ENCODE measurements at regions not wholly inside any gene's neighbourhood (a gene's known extent, or its start where the extent isn't known, plus 50 kb on each side); places are given as distances from the start of the nearest gene placed in this dataset.

DNA sequence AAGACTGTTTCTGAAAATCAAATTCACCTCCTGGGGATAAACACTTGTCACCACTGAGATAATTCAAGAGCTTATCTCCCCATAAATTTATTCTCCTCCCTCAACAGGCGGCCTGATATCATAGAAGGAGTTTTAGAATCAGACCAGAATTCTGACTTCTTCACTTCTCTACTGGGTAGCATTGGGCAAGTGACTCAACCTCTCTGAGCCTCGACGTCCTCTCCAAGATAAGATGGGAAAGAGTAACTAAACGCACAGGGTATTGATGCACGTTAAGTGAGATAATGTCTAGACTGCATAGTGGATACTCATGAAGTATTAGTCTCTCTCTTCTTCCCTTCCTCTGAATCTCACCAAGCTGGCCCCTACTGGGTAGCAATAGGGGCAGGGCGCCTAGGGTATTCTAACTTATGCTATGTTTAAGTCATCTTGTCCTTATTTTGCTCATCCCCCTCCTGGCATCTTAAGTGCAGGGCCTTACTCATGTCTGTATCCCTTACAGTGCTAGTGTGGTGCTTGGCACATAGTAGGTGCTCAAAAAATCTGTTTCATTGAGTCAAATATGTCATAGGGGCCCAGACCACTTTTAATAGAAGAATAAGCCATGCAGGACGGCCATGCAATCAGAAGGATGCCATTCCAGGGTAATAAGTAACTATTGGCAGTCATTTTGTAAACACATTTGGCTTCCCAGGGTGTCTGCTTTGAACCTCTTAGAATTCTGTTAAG is 476.4 kb upstream of the CCL2 start:
- DNase-seq (ENCODE audit: low spot score), result no peak

DNA sequence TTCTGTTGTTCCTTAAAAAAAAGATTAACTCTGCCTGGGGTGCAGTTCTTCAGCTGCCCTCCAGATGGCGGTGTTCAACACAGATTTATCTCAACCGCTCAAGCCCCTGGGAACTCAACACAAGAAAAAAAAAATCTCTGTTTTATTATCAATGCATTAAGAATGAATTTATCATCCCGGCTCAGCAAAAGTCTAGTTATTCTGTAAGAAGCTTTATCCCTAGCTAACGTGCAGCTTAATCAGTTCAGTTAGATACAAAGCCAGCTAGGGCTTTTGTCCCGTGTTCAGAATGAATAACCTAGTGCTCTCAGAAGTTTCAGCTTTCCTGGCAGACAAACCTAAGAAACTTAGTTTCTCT is 475.9 kb upstream of the CCL2 start:
- no peak for DNase-seq (ENCODE audit: low spot score)

DNA sequence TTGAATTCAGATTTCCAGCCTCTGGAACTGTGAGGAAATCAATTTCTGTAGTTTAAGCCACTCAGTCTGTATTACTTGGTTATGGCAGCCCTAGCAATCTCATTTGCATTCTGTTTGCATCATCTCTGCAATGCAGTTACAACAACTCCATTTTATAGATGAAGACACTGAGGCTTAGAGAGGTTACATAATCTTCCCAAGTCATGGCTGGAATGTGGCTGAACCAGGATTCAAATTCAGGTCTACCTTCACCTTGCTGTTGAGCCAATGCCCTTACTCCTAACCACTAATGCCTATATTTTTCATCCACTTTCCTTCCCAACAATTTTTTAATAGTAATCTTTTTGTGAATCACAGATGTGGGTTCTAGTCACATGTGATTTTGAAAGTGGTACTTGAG is 469.8 kb upstream of the CCL2 start:
- DNase-seq (ENCODE audit: low spot score), result no peak

DNA sequence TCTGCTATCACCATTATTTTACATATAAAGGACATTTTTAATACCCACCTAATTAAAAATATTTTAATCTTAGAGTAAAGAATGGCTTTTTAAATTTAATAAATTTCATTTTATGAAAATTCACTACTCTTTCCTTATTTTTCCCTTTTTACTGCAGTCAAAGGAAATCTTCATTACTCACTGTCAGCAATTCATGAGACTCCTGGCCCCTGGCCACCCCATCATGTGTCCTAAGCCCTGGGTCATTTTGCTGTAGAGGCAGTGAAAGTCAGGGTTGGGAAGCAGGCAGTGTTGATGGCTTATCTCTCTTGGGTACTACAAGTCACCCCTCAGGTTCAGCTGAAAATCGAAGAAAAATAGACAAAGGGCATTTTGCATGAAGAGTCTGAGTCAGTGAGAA is 468.6 kb upstream of the CCL2 start:
- DNase-seq (ENCODE audit: low spot score), result no peak

- no peak for DNase-seq (ENCODE audit: low spot score)
Measured at GRCh38 chr17:33789658-33790057, 465.4 kb upstream of the CCL2 start.

DNA sequence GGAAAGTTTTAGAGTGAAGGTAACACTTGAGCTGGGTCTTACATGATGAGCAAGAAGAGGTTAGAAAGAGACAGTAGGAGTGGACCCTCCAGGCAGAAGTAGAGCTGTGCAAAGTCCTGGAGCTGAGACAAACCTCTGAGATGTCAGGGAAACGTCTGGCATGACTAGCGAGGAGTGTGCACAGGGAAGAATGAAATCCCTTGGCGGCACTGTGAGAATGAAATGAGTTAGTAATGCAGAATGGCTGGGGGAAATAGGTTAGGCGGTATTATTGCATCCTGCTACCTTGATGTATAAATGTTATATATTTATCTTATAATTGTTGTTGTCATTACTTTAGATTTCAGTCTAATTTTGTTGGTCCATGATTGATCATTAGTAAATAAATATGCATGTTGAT is 457.9 kb upstream of the CCL2 start:
- no peak for DNase-seq (ENCODE audit: low spot score)

GRCh38 chr17:33798308-33798707 is 456.8 kb upstream of the CCL2 start:
- DNase-seq (ENCODE audit: low spot score), result no peak

DNA sequence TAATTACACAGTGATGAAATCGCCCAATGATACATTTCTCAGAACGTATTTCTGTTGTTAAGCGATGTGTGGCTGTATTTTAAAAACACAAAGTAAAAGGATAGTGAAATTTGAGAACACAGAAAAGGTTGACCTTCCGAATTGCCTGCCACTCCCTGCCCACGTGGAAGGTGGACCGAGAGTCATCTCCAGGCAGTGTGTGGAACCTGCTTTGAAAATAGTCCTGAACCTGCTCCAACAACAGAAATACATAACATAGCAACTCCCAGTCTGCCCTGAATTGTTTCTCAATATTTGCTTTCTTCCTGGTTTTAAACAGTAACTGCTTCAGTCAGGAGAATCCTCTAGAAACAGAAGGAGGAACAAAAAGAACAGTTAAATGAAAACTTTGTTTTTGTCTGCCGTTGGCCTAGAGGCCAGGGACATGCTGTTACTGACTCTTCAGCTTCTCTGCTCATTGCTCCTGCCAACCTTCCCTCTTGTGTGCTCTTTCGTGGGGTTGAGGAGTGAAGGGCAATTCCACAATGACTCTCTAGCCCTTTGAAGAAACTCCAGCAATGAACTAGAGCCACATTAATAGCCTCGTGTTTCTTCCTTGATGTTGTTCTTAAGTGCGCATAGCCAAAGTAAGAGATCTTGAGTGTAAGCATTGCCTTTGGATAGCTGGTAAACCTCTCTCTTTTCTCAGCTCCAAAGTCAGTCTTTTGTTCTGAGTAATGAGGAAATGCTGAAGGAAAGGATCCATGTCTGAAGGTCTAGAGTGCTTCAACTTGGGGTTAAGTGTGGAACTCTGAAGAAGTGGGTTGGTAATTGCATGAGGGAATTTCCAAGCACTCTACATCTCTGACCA is 452.5 kb upstream of the CCL2 start:
- no peak for DNase-seq (ENCODE audit: low spot score)

GRCh38 chr17:33803199-33803685 is 451.8 kb upstream of the CCL2 start:
- no peak for DNase-seq (ENCODE audit: low spot score)

GRCh38 chr17:33803686-33804085 is 451.4 kb upstream of the CCL2 start:
- DNase-seq (ENCODE audit: low spot score), result no peak

- no peak for DNase-seq (ENCODE audit: low spot score)
Measured at GRCh38 chr17:33804401-33804800, 450.7 kb upstream of the CCL2 start.

- no peak for DNase-seq (ENCODE audit: low spot score)
Measured at GRCh38 chr17:33806631-33807030, 448.5 kb upstream of the CCL2 start.

- DNase-seq (ENCODE audit: low spot score), result no peak
Measured at GRCh38 chr17:33809748-33810147, 445.3 kb upstream of the CCL2 start.

DNA sequence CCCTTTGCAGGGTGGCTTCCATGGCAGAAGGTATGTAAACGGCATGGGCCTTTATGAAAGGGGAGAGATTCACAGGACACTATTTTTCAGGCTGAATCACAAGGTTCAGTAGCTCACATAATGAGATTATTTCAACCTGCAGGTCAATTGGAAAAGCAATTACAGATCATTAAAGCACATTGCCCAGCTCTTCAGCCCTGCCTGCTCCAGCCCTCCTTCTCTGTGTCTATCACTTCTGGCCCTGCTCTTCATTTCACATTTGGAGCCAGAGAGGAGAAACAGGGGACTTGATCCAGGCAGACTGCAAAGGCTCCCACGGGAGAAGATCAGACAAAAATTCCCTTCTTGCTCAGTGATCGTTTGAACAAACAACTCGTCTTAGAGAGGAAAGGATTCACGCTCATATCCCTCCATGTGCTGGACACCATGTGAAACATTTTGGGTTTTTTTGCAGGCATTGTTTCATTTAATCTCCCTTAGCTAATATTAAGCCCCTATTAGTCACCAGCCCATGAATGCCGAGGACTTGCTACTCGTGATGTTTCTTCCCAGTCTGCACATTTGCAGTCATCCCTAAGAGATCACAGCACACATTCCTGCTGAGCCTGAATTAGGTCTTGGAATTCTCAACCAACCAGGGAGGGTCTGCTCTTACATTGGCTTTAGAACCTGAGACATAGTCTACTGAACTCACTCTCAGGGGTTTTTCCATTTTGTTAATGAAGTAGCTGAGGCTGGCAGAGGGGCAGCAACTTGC is 443.9 kb upstream of the CCL2 start:
- no peak for DNase-seq (ENCODE audit: low spot score)

DNA sequence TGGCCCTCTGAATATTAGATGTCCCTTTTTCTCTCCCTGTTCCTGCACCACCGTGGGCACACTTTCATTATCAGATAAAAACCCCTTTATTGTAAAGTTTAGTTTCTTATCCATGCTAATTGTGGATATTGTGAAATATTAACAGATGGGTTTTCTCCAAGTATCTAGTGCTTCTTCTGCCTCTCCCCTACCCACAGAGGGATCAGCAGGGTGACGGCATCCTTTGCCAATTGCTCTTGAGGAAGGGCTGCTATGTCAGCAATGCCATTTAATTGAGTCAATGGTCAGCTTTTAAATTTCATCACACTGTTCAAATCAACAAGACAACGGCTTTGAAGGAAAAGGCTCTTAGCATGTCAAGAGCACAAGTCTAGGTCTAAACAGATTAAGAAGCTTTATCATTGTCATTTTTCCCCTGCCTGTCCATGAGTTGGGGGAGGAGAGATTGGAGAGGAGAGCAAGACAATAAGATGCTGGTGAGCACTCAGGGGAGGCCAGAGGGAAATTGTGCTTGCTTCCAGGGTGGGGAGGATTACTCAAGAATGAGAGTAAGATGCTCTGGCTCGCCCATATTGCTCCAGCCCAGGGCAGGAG is 443.0 kb upstream of the CCL2 start:
- DNase-seq (ENCODE audit: low spot score), result no peak

DNA sequence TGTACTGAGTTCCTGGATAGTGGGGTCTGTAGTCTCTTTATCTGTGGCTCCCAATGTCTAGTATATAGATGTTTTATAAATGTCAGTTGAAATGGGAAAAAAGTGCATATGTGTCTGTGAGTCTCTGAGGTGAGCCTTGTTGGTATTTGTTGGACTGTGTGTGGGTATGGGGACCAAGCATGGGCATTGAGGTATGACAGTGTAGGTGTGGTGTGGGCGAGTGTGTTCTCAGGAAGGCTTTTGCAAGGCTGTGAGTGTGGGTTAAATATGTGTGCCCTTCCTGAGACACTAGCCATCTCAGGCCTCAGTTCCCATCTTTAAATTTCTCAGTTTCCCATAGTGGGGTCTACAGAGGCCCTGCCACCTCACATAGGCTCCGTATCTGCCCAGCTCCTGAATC is 440.2 kb upstream of the CCL2 start:
- no peak for DNase-seq (ENCODE audit: low spot score)

DNA sequence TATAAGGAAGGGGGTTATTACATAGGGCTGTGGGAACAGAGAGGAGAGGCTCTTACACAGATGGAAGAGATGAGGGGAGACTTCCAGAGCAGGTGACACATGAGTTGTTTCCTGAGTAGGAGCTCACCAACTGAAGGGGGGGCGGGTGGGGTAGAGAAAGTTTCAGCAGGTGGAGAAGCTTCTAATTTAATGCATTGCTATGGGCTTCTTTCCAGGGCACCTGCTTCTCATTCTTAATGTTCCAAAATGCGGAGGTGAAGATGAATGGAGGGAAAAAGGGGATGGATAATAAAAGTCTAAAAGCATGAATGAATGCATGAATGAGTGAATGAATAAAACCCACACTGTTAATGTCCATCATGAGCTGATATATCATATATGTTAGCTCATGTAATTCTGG is 439.0 kb upstream of the CCL2 start:
- DNase-seq (ENCODE audit: low spot score), result no peak

DNA sequence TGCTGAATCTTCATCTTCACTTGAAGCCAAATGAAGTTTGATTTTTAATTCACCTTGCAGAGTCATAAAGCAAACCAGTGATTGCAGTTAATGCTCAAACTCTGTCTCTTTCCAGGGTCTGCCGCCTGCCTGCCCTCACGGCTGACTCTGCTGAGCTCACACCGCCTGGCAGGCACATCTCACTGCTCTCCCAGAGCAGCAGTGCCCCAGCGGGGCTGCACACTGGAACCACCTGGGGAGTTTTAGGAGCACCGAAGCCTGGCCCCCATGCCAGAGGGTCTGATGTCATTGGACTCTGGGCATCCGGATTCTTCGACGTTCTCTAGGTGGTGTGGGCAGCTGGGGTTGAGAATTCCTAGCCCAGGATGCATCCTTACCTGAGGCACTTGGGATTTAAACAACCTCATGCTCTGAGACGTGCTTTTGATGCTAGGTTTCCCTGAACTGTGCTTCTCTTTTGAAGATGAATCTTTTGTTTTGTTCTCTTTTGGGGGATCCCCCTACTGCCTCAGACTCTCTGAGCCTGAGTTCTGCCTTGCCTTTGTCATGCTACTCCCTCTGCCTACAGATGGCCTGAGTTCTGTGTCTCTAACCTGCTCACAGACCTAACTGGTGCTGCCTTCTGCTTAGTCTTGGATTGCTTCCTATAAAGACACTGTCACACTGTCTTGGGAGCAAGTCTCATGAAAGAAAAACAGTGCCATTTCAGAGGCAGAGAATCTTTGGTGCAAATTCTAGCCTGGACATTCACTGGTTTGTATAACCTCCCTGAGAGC is 438.1 kb upstream of the CCL2 start:
- no peak for DNase-seq (ENCODE audit: low spot score)

- DNase-seq (ENCODE audit: low spot score), result no peak
Measured at GRCh38 chr17:33819539-33819938, 435.5 kb upstream of the CCL2 start.

DNA sequence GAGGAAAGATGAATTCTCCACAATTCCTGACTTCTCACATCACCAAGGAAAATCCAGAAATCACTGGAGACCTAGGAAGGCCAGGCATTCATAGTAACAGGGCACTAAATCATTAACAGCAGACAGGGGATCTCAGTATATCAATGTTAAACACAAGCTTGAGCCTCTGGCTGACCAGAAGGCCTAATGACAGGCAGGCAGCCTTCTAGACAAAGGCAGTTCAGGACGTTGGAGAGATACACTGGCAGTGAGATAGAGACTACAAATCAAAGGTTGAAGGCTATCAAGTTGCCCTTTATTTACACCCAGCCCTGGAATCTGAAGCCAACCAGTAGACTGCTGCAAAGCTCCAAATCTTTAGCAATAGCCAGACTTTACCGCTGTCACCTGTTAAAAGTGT is 422.8 kb upstream of the CCL2 start:
- no peak for DNase-seq (ENCODE audit: low spot score)

DNA sequence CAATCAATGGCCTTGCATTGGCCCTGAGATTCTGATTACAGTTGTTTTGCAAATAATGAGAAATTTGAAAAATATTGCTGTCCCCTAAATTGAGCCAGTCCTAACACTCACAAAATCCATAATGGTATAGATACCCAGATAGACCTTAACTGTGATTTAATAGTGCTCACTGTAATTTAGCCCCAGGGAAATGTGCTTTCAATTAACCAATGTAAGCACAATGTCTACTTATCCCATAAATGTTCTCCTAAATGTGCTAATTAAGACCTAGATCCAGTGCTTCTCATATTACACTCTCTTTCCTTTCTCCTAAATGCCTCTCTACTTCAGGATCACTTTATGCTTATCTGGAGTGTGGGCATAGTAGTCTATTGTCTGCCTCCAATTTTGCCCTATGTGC is 417.8 kb upstream of the CCL2 start:
- no peak for DNase-seq (ENCODE audit: low spot score)

GRCh38 chr17:33838281-33838680 is 416.8 kb upstream of the CCL2 start:
- DNase-seq (ENCODE audit: low spot score), result no peak

All from left forelimb (tissue), 1 donor.